H1 (cell line): ENCODE measurements at regions not wholly inside any gene's neighbourhood (a gene's known extent, or its start where the extent isn't known, plus 50 kb on each side); places are given as distances from the start of the nearest gene placed in this dataset.
A peak's percentile ranks its signal among the peaks of the same experiment; 100 is the strongest.

Experiments used
- CTCF ChIA-PET: fragments of 300-600 bp; sonication (Branson Sonifier 250); formaldehyde crosslinking; loops from one replicate; lab custom pipeline; 2021; ENCODE audit not compliant: partially characterized antibody; lab: Charles Lee
- POLR2A ChIA-PET: fragments of 300-600 bp; sonication (Branson Sonifier 250); formaldehyde crosslinking; loops from one replicate; lab custom pipeline; 2021; ENCODE audit warnings: inconsistent platforms; ENCODE audit not compliant: partially characterized antibody; lab: Charles Lee
- DNase-seq, 2 experiments: peaks; one replicate each; pipeline versions ENCODE4 v3.0.0 to v3.0.0-alpha.2; 2010 to 2022; ENCODE audit warnings: low spot score in 2 of 2, low read depth in 1 of 2, mixed read lengths in 1 of 2
- FAIRE-seq: peaks from 2 replicates; lab custom pipeline; 2011; peaks lifted over from hg19 to GRCh38; lab: Jason Lieb, UNC
- H2AFZ ChIP-seq: 2 replicates; pipeline ENCODE4 v1.8.1; 2012; ENCODE audit warnings: low read length, inconsistent platforms
- H2AK5ac ChIP-seq: 2 replicates; pipeline ENCODE4 v1.6.1; 2013; ENCODE audit warnings: low read depth, low read length
- H2BK120ac ChIP-seq: replicated peaks from 2 replicates; pipeline ENCODE3; 2013; ENCODE audit warnings: low read depth, low read length, inconsistent platforms
- H2BK12ac ChIP-seq: 2 replicates; pipeline ENCODE4 v1.6.1; 2013; ENCODE audit warnings: low read depth, low read length
- H2BK15ac ChIP-seq: 2 replicates; pipeline ENCODE4 v1.6.1; 2013; ENCODE audit warnings: low read length
- H2BK20ac ChIP-seq: 2 replicates; pipeline ENCODE4 v1.6.1; 2013; ENCODE audit warnings: low read length
- H2BK5ac ChIP-seq: 2 replicates; pipeline ENCODE4 v1.6.1; 2013; ENCODE audit warnings: low read depth, low read length
- H3K14ac ChIP-seq: 2 replicates; pipeline ENCODE4 v1.6.1; 2013; ENCODE audit warnings: inconsistent platforms; ENCODE audit not compliant: insufficient read length
- H3K18ac ChIP-seq: 2 replicates; pipeline ENCODE4 v1.6.1; 2013; ENCODE audit warnings: low read length; ENCODE audit errors: extremely low read depth
- H3K23ac ChIP-seq: 2 replicates; pipeline ENCODE4 v1.6.1; 2013; ENCODE audit warnings: inconsistent platforms; ENCODE audit not compliant: insufficient read length
- H3K23me2 ChIP-seq: 2 replicates; pipeline ENCODE4 v1.6.1; 2013; ENCODE audit warnings: low read depth, low read length
- H3K27ac ChIP-seq: 2 replicates; pipeline ENCODE4 v1.6.1; 2011; ENCODE audit warnings: low read depth, low read length, inconsistent platforms
- H3K27me3 ChIP-seq, 4 experiments: replicated peaks in 1 of 4; 1 replicate in 1 of 4; 2 replicates in 3 of 4; pipeline versions ENCODE4 v1.6.1 to v1.8.1; 2011 to 2013; ENCODE audit warnings: low read length in 3 of 4, mild to moderate bottlenecking in 3 of 4, inconsistent platforms in 2 of 4, mixed read lengths in 2 of 4, moderate library complexity in 1 of 4; ENCODE audit not compliant: control insufficient read depth in 3 of 4, insufficient read depth in 3 of 4; ENCODE audit errors: extremely low read depth in 1 of 4
- H3K36me3 ChIP-seq, 4 experiments: 2 replicates each; pipeline versions ENCODE4 v1.6.1 to v1.8.1; 2011 to 2013; ENCODE audit warnings: mild to moderate bottlenecking in 4 of 4, low read length in 3 of 4, moderate library complexity in 2 of 4, control low read depth in 1 of 4, inconsistent platforms in 1 of 4; ENCODE audit not compliant: insufficient read depth in 4 of 4, control insufficient read depth in 2 of 4
- H3K4ac ChIP-seq: replicated peaks from 2 replicates; pipeline ENCODE3; 2013; ENCODE audit warnings: low read length, low read depth, mixed read lengths, inconsistent platforms; ENCODE audit not compliant: insufficient read length
- H3K4me1 ChIP-seq, 4 experiments: replicated peaks in 1 of 4; 1 replicate in 1 of 4; 2 replicates in 3 of 4; pipeline versions ENCODE4 v1.6.1 to v1.8.1; 2011 to 2013; ENCODE audit warnings: low read length in 3 of 4, inconsistent platforms in 2 of 4, mixed read lengths in 1 of 4; ENCODE audit not compliant: insufficient read depth in 4 of 4, control insufficient read depth in 3 of 4
- H3K4me2 ChIP-seq, 2 experiments: 2 replicates each; pipeline versions ENCODE4 v1.6.1 to v1.8.1; 2011 to 2013; ENCODE audit warnings: low read depth in 2 of 2, low read length in 2 of 2, control low read depth in 1 of 2, inconsistent platforms in 1 of 2, mild to moderate bottlenecking in 1 of 2; ENCODE audit not compliant: insufficient read depth in 1 of 2
- H3K4me3 ChIP-seq, 4 experiments: fragments of 200-600, 300-600 bp in 1 of 4; sonication (generic), shearing (Covaris generic), sonication (Bioruptor Twin) in 1 of 4; 2 replicates each; pipeline versions ENCODE4 v1.5.1 to v1.8.1; 2011 to 2016; ENCODE audit warnings: low read length in 4 of 4, low read depth in 3 of 4, control low read depth in 2 of 4, inconsistent platforms in 2 of 4, mild to moderate bottlenecking in 2 of 4, mixed read lengths in 1 of 4, moderate library complexity in 1 of 4; ENCODE audit not compliant: insufficient read depth in 2 of 4; ENCODE audit errors: extremely low read depth in 1 of 4
- H3K56ac ChIP-seq: replicated peaks from 2 replicates; pipeline ENCODE3; 2013; ENCODE audit warnings: low read depth, mild to moderate bottlenecking, mixed read lengths, low read length, inconsistent platforms; ENCODE audit not compliant: insufficient read length
- H3K79me1 ChIP-seq: 2 replicates; pipeline ENCODE4 v1.6.1; 2013; ENCODE audit warnings: low read depth, low read length, control low read depth
- H3K79me2 ChIP-seq, 2 experiments: 2 replicates each; pipeline versions ENCODE4 v1.6.1 to v1.8.1; 2012 to 2013; ENCODE audit warnings: low read length in 2 of 2, mild to moderate bottlenecking in 2 of 2, inconsistent platforms in 1 of 2; ENCODE audit not compliant: insufficient read depth in 2 of 2, control insufficient read depth in 1 of 2
- H3K9ac ChIP-seq, 4 experiments: replicated peaks in 1 of 4; 1 replicate in 1 of 4; 2 replicates in 3 of 4; pipeline versions ENCODE4 v1.6.1 to v1.8.1; 2011 to 2013; ENCODE audit warnings: low read depth in 3 of 4, low read length in 3 of 4, control low read depth in 2 of 4, mild to moderate bottlenecking in 2 of 4, moderate library complexity in 2 of 4, inconsistent platforms in 1 of 4; ENCODE audit errors: extremely low read depth in 1 of 4
- H3K9me3 ChIP-seq, 2 experiments: 2 replicates each; pipeline versions ENCODE4 v1.6.1 to v1.8.1; 2012 to 2013; ENCODE audit warnings: mild to moderate bottlenecking in 2 of 2, moderate library complexity in 2 of 2, control low read depth in 1 of 2, inconsistent platforms in 1 of 2, low read depth in 1 of 2, low read length in 1 of 2, mixed read lengths in 1 of 2; ENCODE audit not compliant: insufficient read depth in 2 of 2
- H4K20me1 ChIP-seq, 2 experiments: replicated peaks in 1 of 2; 2 replicates each; pipeline versions ENCODE3 to v1.8.1; 2011 to 2013; ENCODE audit warnings: inconsistent platforms in 2 of 2, low read length in 2 of 2, mild to moderate bottlenecking in 1 of 2; ENCODE audit not compliant: insufficient read depth in 2 of 2, control insufficient read depth in 1 of 2
- H4K5ac ChIP-seq: 2 replicates; pipeline ENCODE4 v1.6.1; 2013; ENCODE audit warnings: low read length, low read depth, mixed read lengths, inconsistent platforms; ENCODE audit not compliant: insufficient read length
- H4K8ac ChIP-seq: 2 replicates; pipeline ENCODE4 v1.8.0; 2013; ENCODE audit warnings: mild to moderate bottlenecking, moderate library complexity, low read length, inconsistent platforms; ENCODE audit not compliant: insufficient read depth; ENCODE audit errors: extremely low read depth
- H4K91ac ChIP-seq: replicated peaks from 2 replicates; pipeline ENCODE3; 2013; ENCODE audit warnings: low read length, mixed read lengths, inconsistent platforms; ENCODE audit not compliant: insufficient read length
- ASH2L ChIP-seq: fragments of 200-600, 300-600 bp; sonication (generic); IDR thresholded peaks from one replicate; pipeline ENCODE4 v1.7.1; 2017; ENCODE audit warnings: low read length
- EGR1 ChIP-seq: IDR thresholded peaks from 2 replicates; pipeline ENCODE4 v1.6.1; 2011; ENCODE audit warnings: low read depth, low read length, borderline replicate concordance
- SAP30 ChIP-seq: fragments of 300-600 bp; sonication (generic); IDR thresholded peaks from 2 replicates; pipeline ENCODE4 v1.7.1; 2012; ENCODE audit warnings: low read length, moderate library complexity, mild to moderate bottlenecking, inconsistent platforms; ENCODE audit not compliant: insufficient read depth, insufficient replicate concordance
- WGBS, 2 experiments: shearing (Covaris generic) in 1 of 2; methylation state at CpG; one replicate each; pipeline versions ENCODE4 v1.1.6 to v1.1.7; 2013 to 2015; ENCODE audit warnings: low lambda C conversion rate in 2 of 2, mixed read lengths in 2 of 2, inconsistent platforms in 1 of 2, low coverage in 1 of 2, missing lambda C conversion rate in 1 of 2; ENCODE audit not compliant: insufficient replicate concordance in 2 of 2, insufficient coverage in 1 of 2, insufficient read length in 1 of 2; ENCODE audit errors: extremely low coverage in 1 of 2, missing lambda C conversion rate in 1 of 2; 5-methylcytosine and 5-hydroxymethylcytosine counted together

GRCh38 chr5:158014372-158014771 lies 155.4 kb upstream of the CLINT1 start:
- FAIRE-seq: no peak

More at GRCh38 chr5:158014372-158014771, 155.4 kb upstream of the CLINT1 start:
- peaks cover 2 to 15% (median 10%) of the 10 kb centered on the region in 4 experiments; a peak in 6 of 7 replicates for H3K4me1 ChIP-seq
- H2BK15ac ChIP-seq: no peak overlapping the region
- H3K36me3 ChIP-seq: no peaks in the 10 kb centered on the region
- peak overlapping the region; percentile 76 for H2AFZ ChIP-seq
- no peak overlapping the region for H4K8ac ChIP-seq
- H3K23me2 ChIP-seq: no peaks in the 10 kb centered on the region
- no peak overlapping the region for H3K9ac ChIP-seq
- no peak overlapping the region for H4K5ac ChIP-seq
- ChIA-PET POLR2A (no interaction called here), CTCF (interaction anchor here (0.6 to 3.2 kb wide), 13 partner anchors 9 to 1092 kb away, joined by 3 to 17 read pairs (median 4); no protein-coding TSS in a partner anchor)
- H3K27ac ChIP-seq: no peak overlapping the region
- H3K79me1 ChIP-seq: no peaks in the 10 kb centered on the region
- H4K20me1 ChIP-seq: no peaks in the 10 kb centered on the region
- peak; percentile 0 for TF ChIP-seq ASH2L
- no peak for TF ChIP-seq EGR1
- no peak for TF ChIP-seq SAP30
- H3K4me3 ChIP-seq: no peak overlapping the region
- H3K56ac ChIP-seq: no peak overlapping the region
- H3K9me3 ChIP-seq: no peaks in the 10 kb centered on the region
- H2BK12ac ChIP-seq: peak overlapping the region; percentile 89; the same call in 1 of the 2 replicates
- 83% methylated on average over 1 of the region's 1 CpG; no CpG with 5 or more reads in 1 of the 2 experiments for WGBS, 2 experiments
- H2BK120ac ChIP-seq: no peak overlapping the region
- peak overlapping the region; percentile 91 for H4K91ac ChIP-seq
- H3K27me3 ChIP-seq: no peaks in the 10 kb centered on the region
- peak overlapping the region; percentile 46; the same call in 1 of the 2 replicates for H2BK5ac ChIP-seq
- no peak overlapping the region for H3K14ac ChIP-seq
- H2AK5ac ChIP-seq: no peak overlapping the region
- H2BK20ac ChIP-seq: peak overlapping the region; percentile 84; the same call in 1 of the 2 replicates
- no peak overlapping the region for H3K23ac ChIP-seq
- no peak for DNase-seq
- H3K79me2 ChIP-seq: no peaks in the 10 kb centered on the region
- H3K4ac ChIP-seq: no peak overlapping the region
- H3K4me2 ChIP-seq: no peak overlapping the region; a peak in 1 of 4 replicates
- peak overlapping the region; percentile 65; the same call in 1 of the 2 replicates for H3K18ac ChIP-seq
